ENCODE measurements at regions not wholly inside any gene's neighbourhood (a gene's known extent, or its start where the extent isn't known, plus 50 kb on each side); places are given as distances from the start of the nearest gene placed in this dataset.
A peak's percentile ranks its signal among the peaks of the same experiment; 100 is the strongest.

GRCh38 chr14:100668352-100668751 lies 58.3 kb upstream of the DLK1 start:
- no peak overlapping the region for H3K4me3 ChIP-seq (ENCODE audit: low read depth, low read length)

GRCh38 chr14:100669011-100669412 lies 57.7 kb upstream of the DLK1 start:
- TF ChIP-seq CTCF (conservative IDR thresholded peaks at IDR 0.05; ENCODE audit: low read depth, low read length): no peak
- no peak for DNase-seq (ENCODE audit: low read depth)
- no peak overlapping the region for H3K4me3 ChIP-seq (ENCODE audit: low read depth, low read length)

More at GRCh38 chr14:100668352-100668751, 58.3 kb upstream of the DLK1 start:
- TF ChIP-seq CTCF (conservative IDR thresholded peaks at IDR 0.05; ENCODE audit: low read depth, low read length): no peak
- DNase-seq (ENCODE audit: low read depth): no peak

- H3K4me3 ChIP-seq (ENCODE audit: low read depth, low read length): no peak overlapping the region
- no peak for TF ChIP-seq CTCF (conservative IDR thresholded peaks at IDR 0.05; ENCODE audit: low read depth, low read length)
- no peak for DNase-seq (ENCODE audit: low read depth)
Measured at GRCh38 chr14:100669468-100669867, 57.2 kb upstream of the DLK1 start.

- TF ChIP-seq CTCF (conservative IDR thresholded peaks at IDR 0.05; ENCODE audit: low read depth, low read length): peak; percentile 25
- no peak overlapping the region for H3K4me3 ChIP-seq (ENCODE audit: low read depth, low read length)
- DNase-seq (ENCODE audit: low read depth): no peak
Measured at GRCh38 chr14:100670017-100670752, 56.5 kb upstream of the DLK1 start.

- H3K4me3 ChIP-seq (ENCODE audit: low read depth, low read length): no peak overlapping the region
- no peak for TF ChIP-seq CTCF (conservative IDR thresholded peaks at IDR 0.05; ENCODE audit: low read depth, low read length)
- no peak for DNase-seq (ENCODE audit: low read depth)
Measured at GRCh38 chr14:100670753-100671049, 56.0 kb upstream of the DLK1 start.

GRCh38 chr14:100671386-100671901 lies 55.2 kb upstream of the DLK1 start:
- no peak for DNase-seq (ENCODE audit: low read depth)
- H3K4me3 ChIP-seq (ENCODE audit: low read depth, low read length): no peak overlapping the region
- no peak for TF ChIP-seq CTCF (conservative IDR thresholded peaks at IDR 0.05; ENCODE audit: low read depth, low read length)

GRCh38 chr14:100671906-100672305 lies 54.8 kb upstream of the DLK1 start:
- no peak for DNase-seq (ENCODE audit: low read depth)
- TF ChIP-seq CTCF (conservative IDR thresholded peaks at IDR 0.05; ENCODE audit: low read depth, low read length): no peak
- no peak overlapping the region for H3K4me3 ChIP-seq (ENCODE audit: low read depth, low read length)
